HG03520 (cell line): ENCODE measurements at regions not wholly inside any gene's neighbourhood (a gene's known extent, or its start where the extent isn't known, plus 50 kb on each side); places are given as distances from the start of the nearest gene placed in this dataset.
"Not testable (repeated sequence)": the region's sequence is repeated elsewhere in the genome, so short reads cannot be mapped to it uniquely, and the experiment has no call there.

Source experiments
- ATAC-seq: cut with Tn5 transposase; IDR thresholded peaks from one replicate; pipeline ENCODE4 v1.9.1; 2021; ENCODE audit warnings: mild to moderate bottlenecking, moderate library complexity; ENCODE audit not compliant: unreplicated experiment

DNA sequence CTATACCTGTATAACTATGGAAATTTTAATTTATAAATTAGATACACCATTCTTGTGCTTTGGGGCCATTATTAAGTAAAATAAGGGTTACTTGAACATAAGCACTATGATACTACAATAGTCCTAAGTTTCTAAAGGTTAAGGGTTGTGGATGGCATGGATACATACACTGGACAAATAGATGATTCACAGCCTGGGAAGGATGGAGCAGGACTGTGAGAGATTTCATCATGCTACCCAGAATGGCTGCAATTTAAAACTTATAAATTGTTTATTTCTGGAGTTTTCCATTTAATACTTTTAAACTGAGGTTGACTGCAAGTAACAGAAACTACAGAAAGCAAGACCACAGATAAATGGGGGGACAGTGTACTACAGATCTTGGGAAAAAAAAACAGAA lies 295.8 kb upstream of the ZNF804A start:
- no peak for ATAC-seq

DNA sequence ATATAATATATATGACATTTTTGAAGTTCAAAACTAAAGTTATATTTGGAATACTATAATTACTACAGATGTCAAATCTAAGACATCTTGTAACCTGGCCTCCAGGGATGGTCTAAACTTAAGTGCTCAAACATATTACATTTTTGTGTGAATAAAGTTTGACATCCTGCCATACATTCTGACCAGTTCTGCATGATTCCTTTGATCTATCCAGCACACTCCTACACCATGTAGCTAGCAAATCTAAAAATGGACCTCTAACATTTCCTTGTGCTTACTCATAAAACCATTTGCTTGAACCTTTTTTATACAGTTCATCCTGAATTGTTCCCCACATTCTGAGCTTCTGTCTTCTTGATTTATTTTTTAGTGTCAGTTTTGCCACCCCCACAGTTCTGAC lies 294.3 kb upstream of the ZNF804A start:
- ATAC-seq = no peak

DNA sequence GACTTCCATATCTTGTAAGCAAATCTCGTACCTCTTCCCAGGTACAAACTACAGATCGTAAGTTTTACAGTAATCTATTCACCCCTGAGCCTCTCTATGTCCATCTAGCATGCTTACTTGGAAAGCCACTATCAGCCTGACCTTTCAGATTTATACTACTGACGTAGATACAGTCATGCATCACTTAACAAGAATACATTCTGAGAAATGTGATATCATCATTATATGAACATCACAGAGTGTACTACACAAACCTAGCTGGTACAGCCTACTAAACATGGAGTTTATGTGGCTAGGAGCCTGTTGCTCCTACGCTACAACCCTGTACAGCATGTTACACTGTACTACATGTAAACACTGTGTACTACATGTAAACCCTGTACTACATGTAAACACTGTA lies 293.2 kb upstream of the ZNF804A start:
- ATAC-seq = no peak

DNA sequence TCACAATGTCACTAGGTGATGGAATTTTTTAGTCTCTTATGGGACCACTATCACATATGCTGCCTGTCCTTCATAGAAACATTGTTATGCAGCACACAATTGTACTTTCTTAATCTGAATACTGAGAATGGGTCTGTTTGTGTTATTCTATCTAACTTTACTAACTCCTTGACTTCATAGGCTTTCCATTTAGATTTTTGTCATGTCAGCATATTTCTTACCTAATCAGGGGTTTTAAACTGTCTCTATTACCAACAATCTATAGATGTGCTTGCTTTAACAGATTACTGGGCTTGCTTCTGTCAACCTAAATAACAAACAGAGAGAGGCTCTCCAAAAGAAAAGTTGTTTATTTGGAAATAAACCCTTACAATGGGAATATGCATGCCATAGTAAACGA lies 289.6 kb upstream of the ZNF804A start:
- ATAC-seq = no peak

- no peak for ATAC-seq
These were observed 285.4 kb upstream of the ZNF804A start for GRCh38 chr2:184312970-184313369.

DNA sequence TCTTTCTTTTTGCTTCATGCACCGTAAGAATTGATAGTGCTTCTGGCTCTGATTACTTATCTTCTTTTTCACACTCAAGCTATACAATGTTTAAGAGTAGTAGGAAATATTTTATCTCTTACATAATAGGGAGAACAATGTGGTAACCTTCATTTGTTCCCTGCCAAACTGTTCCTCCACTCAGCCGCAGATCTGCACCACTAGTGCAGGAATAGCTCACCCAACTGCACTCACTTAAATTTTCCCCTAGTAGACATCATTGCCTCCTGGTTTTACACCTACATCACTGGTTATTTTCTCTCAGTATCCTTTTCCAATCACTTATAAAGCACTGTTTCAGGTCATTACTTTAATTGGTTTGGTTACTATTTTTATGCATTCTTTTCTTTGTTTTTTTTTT lies 283.5 kb upstream of the ZNF804A start:
- ATAC-seq = no peak

- no peak for ATAC-seq
These were observed 281.4 kb upstream of the ZNF804A start for GRCh38 chr2:184316921-184317320.

DNA sequence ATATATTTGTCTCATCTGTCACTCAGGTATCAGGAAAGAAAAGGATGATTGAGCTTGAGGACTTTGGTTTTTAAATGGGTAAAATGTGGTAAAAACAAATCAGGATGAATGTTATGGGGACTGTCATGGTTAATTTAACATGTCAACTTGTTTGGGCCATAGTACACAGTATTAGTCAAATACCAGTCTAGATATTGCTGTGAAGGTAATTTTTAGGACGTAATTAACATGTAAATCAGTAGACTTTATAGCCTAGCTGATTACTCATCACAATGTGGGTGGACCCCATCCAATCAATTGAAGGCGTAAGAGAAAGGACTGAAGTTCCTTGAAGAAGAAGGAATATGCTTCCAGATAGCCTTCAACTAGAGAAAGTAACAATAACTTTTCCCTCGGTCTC lies 275.7 kb upstream of the ZNF804A start:
- no peak for ATAC-seq

DNA sequence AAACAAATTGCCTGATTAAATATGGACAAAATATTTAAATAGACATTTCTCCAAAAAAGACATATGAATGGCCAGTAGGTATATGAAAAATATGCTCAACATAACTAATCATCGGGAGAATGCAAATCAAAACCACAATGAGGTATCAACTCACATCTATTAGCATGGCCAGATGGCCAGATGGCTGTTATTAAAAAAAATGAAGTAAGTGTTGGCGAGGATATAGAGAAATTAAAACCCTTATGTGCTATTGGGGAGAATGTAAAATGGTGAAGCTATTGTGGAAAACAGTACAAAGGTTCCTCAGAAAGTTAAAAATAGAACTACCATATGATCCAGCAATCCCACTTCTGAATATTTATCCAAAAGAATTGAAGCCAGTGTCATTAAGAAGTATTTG lies 272.3 kb upstream of the ZNF804A start:
- ATAC-seq = no peak

GRCh38 chr2:184327805-184328204 lies 270.5 kb upstream of the ZNF804A start:
- ATAC-seq = not testable (repeated sequence)

DNA sequence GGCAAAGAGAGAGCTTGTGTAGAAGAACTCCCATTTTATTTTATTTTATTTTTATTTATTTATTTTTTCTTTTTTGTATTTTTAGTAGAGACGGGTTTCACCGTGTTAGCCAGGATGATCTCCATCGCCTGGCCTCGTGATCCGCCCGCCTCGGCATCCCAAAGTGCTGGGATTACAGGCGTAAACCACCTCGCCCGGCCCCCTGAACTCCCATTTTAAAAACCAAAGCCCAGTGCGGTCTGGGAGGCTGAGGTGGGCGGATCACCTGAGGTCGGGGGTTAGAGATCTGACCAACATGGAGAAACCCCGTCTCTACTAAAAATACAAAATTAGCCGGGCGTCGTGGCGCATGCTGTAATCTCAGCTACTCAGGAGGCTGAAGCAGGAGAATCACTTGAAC lies 267.8 kb upstream of the ZNF804A start:
- not testable (repeated sequence) for ATAC-seq

GRCh38 chr2:184336688-184337087 lies 261.6 kb upstream of the ZNF804A start:
- ATAC-seq = no peak

DNA sequence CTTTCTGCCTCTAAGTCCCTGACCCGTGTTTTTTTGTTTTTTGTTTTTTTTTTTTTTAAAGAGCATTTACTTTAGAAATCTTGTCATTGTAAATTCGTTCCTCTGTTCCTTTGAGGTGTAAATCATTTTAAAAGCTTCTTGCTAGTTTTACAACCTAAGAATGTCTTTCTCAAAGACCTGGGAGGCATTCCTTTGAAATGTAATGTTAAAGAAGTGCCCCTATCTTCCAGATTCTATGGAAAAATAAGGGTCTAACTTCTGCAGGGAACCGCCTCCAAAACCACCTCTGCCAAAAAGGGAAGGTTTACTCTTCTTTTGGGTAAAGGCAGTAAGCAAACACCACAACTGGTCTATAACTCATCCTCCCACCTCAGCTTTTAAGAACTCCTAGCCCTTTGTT lies 259.6 kb upstream of the ZNF804A start:
- ATAC-seq = no peak

DNA sequence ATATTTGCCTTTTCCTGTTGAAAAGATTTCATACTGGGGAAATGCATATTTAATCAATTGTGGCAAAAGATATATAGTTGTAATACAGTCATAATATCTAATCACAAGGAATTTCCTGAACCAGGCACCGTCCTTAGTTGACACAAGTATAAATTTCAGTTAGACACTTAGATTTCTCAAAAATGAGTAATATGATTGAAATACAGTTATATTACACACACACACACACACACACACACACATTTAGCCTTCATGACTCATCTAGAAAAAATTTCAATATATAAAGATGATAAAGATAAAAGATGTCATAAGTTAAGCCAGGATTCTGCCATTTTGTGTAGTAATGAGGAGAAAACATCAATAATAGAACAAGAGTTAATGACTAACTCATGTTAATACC lies 258.4 kb upstream of the ZNF804A start:
- ATAC-seq = no peak

DNA sequence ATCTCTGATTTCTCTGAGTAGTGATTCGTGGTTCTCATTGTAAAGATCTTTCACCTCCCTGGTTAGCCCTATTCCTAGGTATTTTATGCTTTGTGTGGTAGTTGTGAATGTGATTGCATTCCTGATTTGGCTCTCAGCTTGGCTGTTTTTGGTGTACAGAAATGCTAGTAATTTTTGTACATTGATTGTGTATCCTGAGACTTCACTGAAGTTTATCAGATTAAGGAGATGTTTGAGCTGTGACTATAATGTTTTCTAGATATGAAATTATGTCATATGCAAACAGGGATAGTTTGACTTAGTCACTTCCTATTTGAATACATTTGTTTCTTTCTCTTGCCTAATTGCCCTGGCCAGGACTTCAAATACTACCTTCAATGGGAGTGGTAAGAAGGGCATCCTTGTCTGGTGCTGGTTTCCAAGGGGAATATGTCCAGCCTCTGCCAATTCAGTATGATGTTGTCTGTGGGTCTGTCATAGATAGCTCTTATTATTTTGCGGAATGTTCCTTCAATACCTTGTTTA lies 251.9 kb upstream of the ZNF804A start:
- ATAC-seq = no peak

DNA sequence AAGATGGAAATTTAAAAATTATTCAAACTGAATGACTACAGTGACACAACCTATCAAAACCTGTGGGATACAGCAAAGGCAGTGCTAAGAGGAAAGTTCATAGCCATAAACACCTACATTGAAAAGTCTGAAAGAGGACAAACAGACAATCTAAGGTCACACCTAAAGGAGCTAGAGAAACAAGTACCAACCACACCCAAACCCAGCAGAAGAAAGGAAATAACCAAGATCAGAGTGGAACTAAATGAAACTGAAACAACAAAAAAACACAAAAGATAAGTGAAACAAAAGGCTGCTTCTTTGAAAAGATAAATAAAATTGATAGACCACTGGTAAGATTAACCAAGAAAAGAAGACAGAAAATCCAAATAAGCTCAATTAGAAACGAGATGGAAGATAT lies 247.2 kb upstream of the ZNF804A start:
- no peak for ATAC-seq

- no peak for ATAC-seq
These were observed 241.3 kb upstream of the ZNF804A start for GRCh38 chr2:184357033-184357432.

DNA sequence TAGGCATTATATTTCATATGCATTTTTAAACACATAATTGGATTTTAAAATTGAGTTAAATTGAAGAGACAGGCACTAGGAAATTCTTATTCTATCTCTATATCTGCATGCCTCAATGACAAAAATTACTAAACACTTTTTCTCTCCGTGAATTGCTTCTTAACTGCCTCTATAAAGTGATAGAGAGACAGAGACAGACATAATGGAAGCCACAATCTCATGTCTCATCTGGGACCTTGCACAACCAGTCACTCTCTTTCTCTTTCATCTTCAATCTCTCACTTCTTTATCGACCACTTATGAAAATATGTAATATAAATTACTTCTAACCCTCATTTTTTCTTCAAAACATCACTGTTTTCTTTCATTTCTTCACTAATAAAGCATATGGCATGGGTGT lies 238.9 kb upstream of the ZNF804A start:
- ATAC-seq = no peak

- no peak for ATAC-seq
These were observed 235.1 kb upstream of the ZNF804A start for GRCh38 chr2:184363213-184363612.

- ATAC-seq = no peak
These were observed 231.1 kb upstream of the ZNF804A start for GRCh38 chr2:184367211-184367610.

DNA sequence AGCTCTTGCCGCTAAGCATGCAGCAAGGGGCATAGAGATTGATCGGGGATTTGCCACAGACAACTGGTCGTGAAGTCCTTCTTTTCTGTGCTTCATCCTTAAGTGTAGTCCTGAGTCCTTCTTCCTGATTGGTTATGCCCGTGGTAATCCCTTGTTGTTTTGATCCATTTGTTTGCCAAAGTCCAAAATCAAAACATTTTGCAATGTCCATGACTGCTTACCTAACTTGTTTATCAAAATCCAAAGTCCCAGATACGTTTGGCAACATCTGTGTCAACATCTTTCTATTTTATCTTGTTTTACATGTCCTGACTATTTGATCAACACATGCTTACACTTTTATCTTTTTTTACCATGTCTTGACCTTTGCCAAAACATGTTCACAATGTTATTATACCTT lies 229.0 kb upstream of the ZNF804A start:
- ATAC-seq = no peak

DNA sequence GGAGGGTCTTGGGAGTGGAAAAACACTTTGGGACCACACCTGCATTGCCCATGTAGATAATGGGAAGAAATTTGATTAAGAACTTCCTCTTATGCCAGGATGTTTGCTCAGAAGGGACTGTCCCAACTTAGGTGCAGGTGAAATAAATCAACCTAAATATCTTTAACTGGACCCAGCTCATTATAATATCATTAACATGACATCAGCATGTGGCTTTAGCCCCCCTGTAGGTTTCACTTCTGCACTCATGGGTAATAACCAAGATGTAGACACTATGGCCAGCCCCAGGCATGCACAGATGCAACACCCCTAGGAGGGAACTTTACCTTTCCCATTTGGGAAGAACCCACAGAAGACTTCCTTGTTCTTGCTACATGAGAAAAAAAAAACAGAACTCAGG lies 227.4 kb upstream of the ZNF804A start:
- no peak for ATAC-seq

DNA sequence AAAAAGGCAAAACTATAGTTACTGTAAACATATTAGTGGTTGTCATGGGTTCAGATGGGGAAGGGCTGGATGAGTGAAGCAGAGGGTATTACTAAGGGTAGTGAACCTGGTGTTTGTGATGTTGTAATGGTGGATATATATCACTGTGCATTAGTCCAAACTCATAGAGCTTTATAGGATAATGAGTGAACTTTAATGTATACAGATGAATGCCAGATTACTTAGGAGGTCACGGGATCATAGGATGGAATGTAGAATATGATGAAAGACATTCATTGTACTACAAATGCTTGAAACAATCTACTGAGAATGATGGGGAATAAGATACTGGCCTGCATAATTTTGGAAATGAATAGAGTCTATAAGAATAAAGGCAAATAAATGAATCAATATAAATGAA lies 226.7 kb upstream of the ZNF804A start:
- no peak for ATAC-seq

GRCh38 chr2:184372484-184372883 lies 225.8 kb upstream of the ZNF804A start:
- ATAC-seq = no peak
